GM21723 (cell line): ENCODE measurements at regions not wholly inside any gene's neighbourhood (a gene's known extent, or its start where the extent isn't known, plus 50 kb on each side); places are given as distances from the start of the nearest gene placed in this dataset.

Experiments
- ATAC-seq: cut with Tn5 transposase; IDR thresholded peaks from one replicate; pipeline ENCODE4 v1.9.1; 2021; ENCODE audit warnings: mild to moderate bottlenecking, moderate library complexity; ENCODE audit not compliant: unreplicated experiment

DNA sequence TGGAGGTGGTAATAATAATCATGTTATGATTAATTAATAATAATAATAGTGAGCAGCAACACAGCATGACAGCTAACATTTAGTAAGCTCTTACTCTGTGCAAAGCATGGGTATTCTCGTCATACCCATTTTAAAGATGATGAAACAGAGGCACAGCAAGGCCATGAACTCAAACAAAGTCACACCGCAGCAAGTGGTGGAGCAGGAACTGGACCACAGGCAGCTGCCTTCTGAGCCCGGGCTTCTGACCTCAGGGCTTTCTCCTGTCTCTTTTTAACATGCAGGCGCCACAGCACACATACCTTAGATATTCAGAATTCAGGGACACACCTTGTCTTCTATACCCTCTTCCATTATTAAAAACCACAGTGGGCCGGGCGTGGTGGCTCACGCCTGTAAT, 50.7 kb upstream of the SPATA12 start:
- ATAC-seq: no peak

GRCh38 chr3:57009367-57009766, 51.1 kb upstream of the SPATA12 start:
- no peak for ATAC-seq

DNA sequence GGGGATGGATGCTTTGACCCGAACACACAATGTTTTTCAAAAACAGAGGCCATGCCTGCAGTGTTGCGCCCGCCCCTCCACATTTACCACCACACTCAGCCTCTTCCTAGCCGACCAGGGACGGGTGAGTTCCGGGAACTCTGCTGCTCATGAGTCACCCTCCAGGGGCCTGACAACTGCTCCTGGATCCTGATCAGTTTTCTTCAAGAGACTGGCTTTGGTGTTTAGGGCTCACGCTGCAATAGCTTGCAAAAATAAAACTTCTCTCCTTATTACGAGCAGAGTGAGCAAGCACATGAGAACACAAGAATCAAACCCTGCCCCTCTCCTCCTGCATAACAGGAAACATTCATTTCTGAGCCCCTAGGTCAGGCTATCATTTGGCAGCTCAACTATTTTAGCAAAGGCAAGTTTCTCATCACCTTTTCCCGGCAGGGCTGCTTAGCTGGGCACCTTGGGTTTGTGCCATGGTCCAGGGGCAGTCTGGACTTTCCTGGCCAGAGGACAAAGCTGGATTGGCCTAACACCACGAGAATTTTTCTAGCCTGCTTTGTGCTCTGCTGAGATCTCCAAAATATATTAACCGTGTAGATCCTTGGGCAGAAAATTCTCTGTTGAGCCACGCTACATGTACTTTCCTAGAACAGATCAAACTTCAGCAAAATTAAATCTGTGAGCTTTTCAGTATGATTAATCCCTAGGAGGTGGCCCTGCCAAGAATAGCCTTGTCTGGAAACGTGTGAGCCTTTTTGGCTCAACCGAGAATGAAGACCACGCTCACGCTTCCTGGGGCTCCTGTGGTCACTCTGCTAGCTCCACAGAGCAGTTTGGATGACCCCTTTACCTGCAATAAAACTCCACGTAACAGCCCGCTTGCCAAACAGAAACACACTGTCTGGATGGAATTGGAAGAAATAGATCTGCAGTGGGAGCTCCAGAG, 52.7 kb upstream of the SPATA12 start:
- no peak for ATAC-seq

DNA sequence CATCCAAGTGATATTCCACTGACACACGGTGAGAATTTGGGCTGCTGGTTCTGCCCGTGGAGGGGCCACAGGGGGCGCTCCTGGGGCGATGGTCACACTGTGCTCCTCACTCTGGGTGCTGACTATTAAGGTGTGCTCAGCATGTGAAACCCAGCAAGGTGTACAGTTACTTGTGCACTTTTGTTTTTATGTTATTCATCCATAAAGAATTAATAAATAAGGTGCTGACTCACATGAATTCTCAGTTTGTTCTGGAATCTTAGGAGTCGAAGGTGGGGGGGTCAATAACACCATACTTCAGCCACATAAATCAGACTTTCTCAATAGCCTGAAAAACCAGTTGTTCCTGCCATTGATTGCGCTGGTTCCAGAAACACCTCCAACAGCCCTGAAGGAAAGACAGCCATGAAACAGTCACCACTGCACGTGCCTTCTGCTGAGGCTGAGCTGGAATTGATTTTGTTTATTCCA, 53.5 kb upstream of the SPATA12 start:
- no peak for ATAC-seq

DNA sequence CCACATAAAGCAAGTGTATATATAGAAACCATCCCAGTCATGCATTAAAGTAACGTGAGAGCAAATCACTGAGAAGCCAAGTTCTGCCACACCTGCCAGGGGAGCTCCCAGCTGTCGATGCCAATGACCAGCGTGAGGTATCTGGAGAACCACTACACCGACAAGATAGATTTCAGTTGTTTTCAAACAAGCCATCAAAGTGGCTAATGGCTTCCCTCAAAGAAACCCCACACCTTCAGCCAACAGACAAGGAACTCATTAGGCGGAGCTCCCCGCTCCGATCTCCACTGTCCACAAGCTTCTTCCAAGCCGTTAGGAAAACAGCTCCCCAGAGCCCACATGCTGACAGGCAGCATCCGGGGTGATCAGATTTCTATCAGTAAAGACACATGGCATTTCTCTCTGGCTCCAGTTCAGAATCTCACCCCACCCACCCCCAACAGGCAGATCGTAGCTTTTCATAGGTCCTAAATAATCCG, 54.2 kb upstream of the SPATA12 start:
- ATAC-seq: no peak

DNA sequence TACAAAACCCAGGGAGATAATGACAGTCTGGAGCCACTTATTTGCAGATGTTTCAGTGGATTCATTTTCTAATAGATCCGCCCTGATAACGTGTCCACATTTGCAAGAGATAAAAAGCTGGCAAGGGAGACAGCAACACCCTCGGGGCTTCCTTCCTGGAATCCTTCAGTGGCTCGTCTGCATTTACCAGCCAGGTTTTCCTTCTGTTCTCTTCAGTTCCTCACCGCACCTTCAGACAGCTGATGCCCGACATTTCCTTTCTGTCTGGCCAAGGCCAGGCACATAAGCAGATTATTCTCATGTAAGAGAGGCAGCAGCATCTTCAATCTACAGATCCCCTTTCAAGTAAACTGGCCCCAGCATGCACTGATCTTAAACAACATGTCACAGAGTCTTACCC, 56.2 kb upstream of the SPATA12 start:
- ATAC-seq: no peak

- ATAC-seq: no peak
Measured at GRCh38 chr3:57003676-57004075, 56.8 kb upstream of the SPATA12 start.

GRCh38 chr3:57001356-57001755, 59.1 kb upstream of the SPATA12 start:
- ATAC-seq: no peak

- no peak for ATAC-seq
Measured at GRCh38 chr3:57000012-57000411, 60.5 kb upstream of the SPATA12 start.

DNA sequence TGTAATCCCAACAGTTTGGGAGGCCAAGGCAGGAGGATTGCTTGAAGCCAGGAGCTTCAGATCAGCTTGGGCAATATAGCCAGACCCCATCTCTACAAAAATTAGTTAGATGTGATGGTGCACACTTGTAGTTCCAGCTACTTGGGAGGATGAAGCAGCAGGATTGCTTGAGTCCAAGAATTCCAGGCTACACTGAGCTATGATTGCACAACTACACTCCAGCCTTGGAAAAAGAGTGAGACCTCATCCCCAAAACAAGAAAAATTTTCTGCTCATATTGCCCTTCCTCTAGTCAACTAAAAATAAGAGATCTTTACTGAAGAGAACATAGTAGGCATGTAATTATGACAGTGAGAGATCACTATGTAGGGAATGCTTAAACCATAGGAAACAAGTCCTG, 60.9 kb upstream of the SPATA12 start:
- no peak for ATAC-seq

GRCh38 chr3:56998076-56998529, 62.4 kb upstream of the SPATA12 start:
- ATAC-seq: no peak

DNA sequence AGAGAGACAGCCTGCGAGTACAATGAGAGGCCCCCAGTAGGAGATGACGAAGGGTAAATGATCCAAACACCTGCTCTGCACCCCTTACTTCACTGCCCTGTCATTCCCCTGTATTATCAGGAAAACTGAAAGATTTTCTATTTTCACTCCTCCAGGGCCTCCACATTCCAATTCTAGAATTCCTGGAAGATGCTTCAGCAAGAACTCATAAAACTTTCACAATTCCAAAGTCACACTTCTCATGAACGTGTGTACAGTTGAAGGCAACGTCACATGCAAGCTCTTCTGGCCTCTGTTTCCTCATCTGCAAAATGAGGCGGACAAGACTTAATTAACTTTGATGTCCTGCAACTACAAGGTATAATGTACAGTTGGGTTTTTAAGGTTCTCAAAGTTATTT, 62.8 kb upstream of the SPATA12 start:
- no peak for ATAC-seq

- no peak for ATAC-seq
Measured at GRCh38 chr3:56997041-56997440, 63.4 kb upstream of the SPATA12 start.

DNA sequence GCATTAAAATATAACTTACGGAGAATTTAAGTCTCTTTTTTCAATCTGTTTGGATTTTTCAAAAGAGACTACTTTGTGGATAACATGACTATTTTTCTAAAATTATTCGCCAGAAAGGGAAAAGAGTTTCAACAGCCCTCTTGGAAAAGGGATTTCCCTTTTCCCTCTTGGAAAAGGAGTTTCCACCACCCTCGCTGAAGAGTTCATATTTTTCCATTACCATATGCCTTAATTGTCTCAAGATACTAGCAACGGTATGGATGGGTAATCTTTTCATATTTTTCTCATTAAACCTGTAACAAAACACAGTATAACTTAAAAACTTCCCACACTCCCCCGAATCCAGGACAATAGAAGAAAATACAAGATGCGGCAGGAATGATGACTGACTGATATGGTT, 66.1 kb upstream of the SPATA12 start:
- ATAC-seq: no peak

GRCh38 chr3:56990641-56991015, 69.8 kb upstream of the SPATA12 start:
- no peak for ATAC-seq

- no peak for ATAC-seq
Measured at GRCh38 chr3:56989977-56990640, 70.4 kb upstream of the SPATA12 start.

DNA sequence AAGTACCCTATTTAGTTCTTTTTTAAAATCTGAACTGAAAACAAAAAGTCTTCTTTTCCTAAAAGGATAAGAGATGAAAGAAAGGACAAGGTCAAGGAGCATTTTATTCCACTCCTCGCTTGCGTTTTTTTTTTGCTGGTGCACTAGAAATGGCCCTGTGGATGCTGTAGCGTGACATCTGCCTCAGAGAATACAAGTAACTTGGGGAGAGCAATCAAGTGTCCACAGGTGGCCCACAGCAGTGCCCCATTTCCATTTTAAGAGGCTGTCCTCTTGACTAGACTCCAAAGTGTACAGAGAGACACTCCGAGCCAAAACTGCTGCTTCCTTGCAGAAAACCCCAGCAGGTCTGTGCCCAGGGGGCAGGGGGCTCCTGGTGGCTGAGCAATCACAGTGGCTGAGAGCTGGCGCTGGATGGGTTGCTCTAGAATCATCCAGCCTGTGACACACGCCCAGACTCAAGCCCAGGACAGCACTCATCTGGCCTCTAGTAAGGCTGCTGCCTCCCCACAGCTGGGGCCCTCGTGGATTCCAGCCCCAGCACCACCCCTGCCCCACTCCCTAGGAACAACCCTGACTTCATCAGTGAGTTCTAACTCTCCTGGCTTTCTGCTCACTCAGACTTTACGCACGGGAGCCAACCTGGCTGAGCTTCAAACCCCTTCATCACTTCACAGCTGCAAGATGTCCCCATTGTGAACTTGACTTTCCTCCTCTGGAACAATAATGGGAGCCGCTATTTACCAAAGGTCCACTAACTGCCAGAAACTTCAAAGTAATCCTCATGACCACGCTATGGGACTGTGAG, 71.1 kb upstream of the SPATA12 start:
- no peak for ATAC-seq

DNA sequence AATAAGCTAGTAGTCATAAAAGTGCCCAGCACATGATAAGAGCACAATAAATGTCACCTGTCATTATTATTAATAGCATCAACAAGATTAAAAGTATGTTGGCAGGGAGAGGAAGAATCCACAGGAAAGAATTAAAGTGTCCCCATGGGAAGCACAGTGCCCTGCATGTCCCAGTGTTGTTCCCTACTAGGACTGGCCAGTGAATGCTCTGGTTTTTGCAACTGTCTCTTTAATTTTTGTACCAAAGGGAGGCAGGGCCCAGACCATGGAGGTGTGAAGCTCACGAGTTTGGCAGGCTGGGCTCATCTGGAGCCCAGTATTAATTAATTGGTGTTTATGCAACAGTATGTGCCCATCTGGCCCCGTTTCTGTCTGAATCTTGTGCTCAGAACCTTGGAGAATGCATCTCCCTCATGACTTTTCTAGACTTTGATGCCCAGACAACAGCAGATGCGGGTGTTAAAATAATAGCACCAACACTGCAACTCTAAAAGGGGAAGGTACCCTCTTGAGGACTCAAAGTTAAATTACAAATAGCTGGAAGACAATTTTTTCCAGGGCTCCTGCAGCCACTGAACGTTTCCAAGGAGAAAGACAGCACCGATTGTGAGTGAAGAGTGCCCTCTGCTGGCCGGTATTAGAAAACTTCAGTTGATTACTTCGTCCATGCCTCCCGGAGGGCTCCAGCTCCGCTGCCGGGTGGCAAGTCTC, 71.9 kb upstream of the SPATA12 start:
- no peak for ATAC-seq

DNA sequence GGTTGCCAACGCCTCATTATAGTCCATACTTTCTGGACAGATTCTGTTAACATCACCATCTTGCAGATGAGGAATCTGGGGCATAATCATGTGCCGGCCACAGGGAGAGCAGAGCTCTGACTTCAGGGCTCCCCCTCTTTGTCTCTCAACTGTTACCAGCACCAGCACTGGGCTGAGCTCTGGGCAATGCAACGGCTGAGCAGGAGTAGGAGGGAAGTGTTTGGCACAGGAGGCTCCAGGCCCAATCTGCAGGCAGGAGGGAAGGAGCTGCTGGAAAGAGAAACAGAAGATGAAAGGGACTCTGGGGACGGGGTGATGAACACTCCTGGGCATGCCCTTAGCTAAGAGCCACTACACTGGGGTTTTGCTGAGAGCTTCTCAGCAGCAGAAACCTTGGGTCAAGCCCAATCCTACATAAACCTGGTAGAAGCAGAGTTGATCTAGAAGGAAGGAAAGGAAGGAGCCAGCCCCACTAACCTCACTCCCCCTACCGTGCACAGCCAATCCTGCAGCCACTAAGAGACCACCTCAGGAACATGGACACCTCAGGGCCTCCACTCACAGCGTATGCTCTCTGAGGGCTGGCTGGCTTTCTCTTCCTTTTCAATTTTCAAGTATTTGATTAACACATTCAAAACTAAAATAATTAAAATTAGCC, 73.1 kb upstream of the SPATA12 start:
- no peak for ATAC-seq

GRCh38 chr3:56986347-56986746, 74.1 kb upstream of the SPATA12 start:
- no peak for ATAC-seq
